HL-60/S4 (cell line): ENCODE measurements at regions not wholly inside any gene's neighbourhood (a gene's known extent, or its start where the extent isn't known, plus 50 kb on each side); places are given as distances from the start of the nearest gene placed in this dataset.

Experiments
- in situ Hi-C: fragments of 300-500 bp; cut with MboI; formaldehyde crosslinking; loops from 2 replicates; pipeline ENCODE4 v1.14.3; 2022; ENCODE audit warnings: low sequenced_read_pairs

GRCh38 chr2:228263156-228263555, 81.7 kb upstream of the SPHKAP start:
- in situ Hi-C loops: no loop called here

DNA sequence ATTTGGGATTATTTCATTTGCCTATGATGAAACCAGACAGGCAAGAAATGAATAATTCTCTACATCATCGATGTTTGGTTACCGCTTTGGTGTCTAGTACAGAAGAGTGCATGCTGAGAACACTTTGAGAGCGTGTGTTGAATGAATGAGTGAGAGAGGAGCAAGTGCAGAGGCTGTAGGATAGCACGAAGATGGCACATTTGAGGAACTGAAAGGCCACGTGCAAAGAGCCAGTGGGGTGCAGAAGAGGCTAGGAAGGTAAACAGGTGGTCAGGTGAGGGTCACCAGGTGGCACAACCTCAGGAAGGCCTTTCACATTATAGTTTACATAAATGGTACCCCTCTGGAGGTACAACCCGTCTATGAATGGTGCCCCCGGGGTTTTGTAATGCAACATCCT, 80.1 kb upstream of the SPHKAP start:
- in situ Hi-C loops: no loop called here

- in situ Hi-C loops: no loop called here
Measured at GRCh38 chr2:228257379-228257778, 75.9 kb upstream of the SPHKAP start.

DNA sequence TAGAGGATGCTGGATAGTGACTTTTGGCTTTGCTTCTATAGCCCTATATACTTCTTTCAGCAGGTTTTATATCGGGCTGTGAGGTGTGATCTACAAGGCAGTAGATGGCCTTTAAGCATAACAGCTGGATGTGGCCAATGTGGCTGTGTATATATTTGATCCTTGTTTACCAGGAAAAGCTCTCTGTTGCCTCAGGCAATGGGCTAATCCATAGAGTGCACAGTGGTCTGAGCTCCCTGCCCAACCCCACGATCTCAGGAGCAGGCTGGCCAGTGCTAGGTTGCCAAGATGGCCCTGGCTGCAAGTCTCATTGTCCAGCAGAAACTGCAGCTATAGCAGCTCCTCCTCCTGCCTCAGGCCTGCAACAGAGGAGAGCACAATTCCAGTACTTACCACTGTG, 72.3 kb upstream of the SPHKAP start:
- in situ Hi-C loops: no loop called here

DNA sequence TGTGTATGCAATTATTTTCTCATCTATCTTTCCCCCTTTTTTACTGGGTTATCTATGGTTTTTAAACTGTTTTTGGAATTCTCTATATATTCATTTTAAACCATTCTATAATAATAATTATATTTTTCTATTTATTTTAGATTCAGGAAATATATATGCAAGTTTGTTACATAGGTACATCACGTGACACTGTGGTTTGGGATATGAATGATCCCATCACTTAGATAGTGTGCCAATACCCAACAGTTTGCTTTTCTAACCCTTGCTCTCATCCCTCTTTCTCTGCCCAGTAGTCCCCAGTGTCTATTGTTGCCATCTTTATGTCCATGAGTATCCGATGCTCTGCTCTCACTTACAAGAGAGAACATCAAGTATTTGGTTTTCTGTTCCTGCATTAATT, 65.8 kb upstream of the SPHKAP start:
- in situ Hi-C loops: no loop called here

GRCh38 chr2:228245601-228246000, 64.1 kb upstream of the SPHKAP start:
- in situ Hi-C loops: no loop called here

DNA sequence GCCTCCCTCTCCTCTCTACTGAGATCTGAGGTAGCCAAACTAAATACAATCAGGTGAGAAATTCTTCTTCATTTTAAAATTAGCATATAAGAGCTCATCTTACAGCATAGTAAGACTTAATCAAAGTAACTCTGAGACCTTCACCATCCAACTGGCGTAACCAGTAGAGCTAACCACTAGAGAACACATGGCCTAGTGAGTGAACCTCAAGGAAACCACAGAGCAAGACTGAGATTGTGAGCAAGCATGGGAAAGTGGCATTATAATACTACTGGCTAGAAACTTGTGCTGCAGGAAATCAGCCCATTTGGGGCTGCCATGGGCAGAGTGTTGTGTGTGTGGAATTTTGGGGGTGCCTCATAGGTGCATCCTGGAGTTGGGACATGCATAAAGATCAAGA, 61.1 kb upstream of the SPHKAP start:
- in situ Hi-C loops: no loop called here

GRCh38 chr2:228239907-228240561, 58.5 kb upstream of the SPHKAP start:
- in situ Hi-C loops: no loop called here

DNA sequence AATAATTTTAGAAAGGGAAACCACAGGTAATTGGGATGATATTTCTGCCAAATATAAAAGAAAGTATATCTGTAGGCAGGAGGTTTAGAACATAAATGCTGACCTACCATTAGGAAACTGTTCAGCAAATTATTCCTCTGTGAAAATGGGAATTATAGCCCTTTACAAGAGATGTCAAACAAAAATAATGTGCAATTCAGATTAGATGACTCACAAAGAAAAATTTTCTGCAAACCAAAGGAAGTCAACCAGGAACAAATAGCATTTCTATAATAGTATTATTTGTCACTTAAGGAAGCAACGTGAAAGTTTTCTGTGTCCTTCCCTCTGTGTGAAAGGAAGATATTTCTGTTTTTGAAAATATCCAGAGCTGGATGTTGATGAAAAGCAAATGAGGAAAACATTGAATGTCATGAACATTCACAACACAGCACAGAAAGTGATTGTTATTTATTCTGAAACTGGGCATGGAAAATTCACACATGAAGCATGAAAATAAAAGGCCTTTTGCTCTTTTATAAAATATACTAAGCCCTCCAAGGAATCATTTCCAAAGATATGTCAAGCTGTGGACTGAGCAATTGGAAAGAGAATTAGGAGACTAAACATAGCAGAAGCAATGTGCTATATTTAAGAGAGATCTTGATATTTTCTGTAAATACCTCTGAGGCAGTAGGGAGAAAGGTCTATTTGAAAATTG, 57.9 kb upstream of the SPHKAP start:
- in situ Hi-C loops: no loop called here
